LNCAP (cell line): ENCODE measurements at regions not wholly inside any gene's neighbourhood (a gene's known extent, or its start where the extent isn't known, plus 50 kb on each side); places are given as distances from the start of the nearest gene placed in this dataset.

ENCODE experiments used
- CTCF ChIP-seq: fragments of 450-650 bp; IDR thresholded peaks from 2 replicates; pipeline ENCODE4 v1.5.1; 2017; ENCODE audit warnings: mild to moderate bottlenecking

- no peak for TF ChIP-seq CTCF
These were observed 183.4 kb upstream of the FN1 start for GRCh38 chr2:215619022-215619958.

- no peak for TF ChIP-seq CTCF
These were observed 182.3 kb upstream of the FN1 start for GRCh38 chr2:215618145-215618544.

- TF ChIP-seq CTCF = no peak
These were observed 181.4 kb upstream of the FN1 start for GRCh38 chr2:215617060-215617824.

- no peak for TF ChIP-seq CTCF
These were observed 179.9 kb upstream of the FN1 start for GRCh38 chr2:215615803-215616174.

GRCh38 chr2:215615067-215615802 is 179.4 kb upstream of the FN1 start:
- no peak for TF ChIP-seq CTCF

GRCh38 chr2:215614296-215614695 is 178.4 kb upstream of the FN1 start:
- TF ChIP-seq CTCF = no peak

GRCh38 chr2:215613888-215614287 is 178.0 kb upstream of the FN1 start:
- TF ChIP-seq CTCF = no peak
